Loucy (cell line): ENCODE measurements at regions not wholly inside any gene's neighbourhood (a gene's known extent, or its start where the extent isn't known, plus 50 kb on each side); places are given as distances from the start of the nearest gene placed in this dataset.

Source experiments
- H2AFZ ChIP-seq: fragments of 200-600 bp; sonication (generic); 2 replicates; pipeline ENCODE4 v1.6.0; 2016; ENCODE audit warnings: antibody characterized with exemption, mild to moderate bottlenecking, low read length, moderate library complexity
- H3F3A ChIP-seq: fragments of 200-600 bp; 2 replicates; pipeline ENCODE4 v1.6.0; 2016; ENCODE audit warnings: antibody characterized with exemption, low read depth, mild to moderate bottlenecking
- H3K27me3 ChIP-seq: fragments of 200-600 bp; sonication (generic); 2 replicates; pipeline ENCODE4 v1.6.1; 2014; ENCODE audit warnings: low read length, mild to moderate bottlenecking; ENCODE audit not compliant: insufficient read depth, poor library complexity, severe bottlenecking
- H3K36me3 ChIP-seq: fragments of 200-600 bp; sonication (generic); 2 replicates; pipeline ENCODE4 v1.6.1; 2016; ENCODE audit warnings: low read length; ENCODE audit not compliant: insufficient read depth
- H3K4me1 ChIP-seq: fragments of 200-600 bp; sonication (generic); 2 replicates; pipeline ENCODE4 v1.5.1; 2014; ENCODE audit warnings: low read length, mild to moderate bottlenecking; ENCODE audit not compliant: insufficient read depth, poor library complexity, severe bottlenecking
- H3K4me2 ChIP-seq: fragments of 200-600 bp; sonication (generic); 2 replicates; pipeline ENCODE4 v1.6.0; 2014; ENCODE audit warnings: antibody characterized with exemption, low read length, low read depth, mild to moderate bottlenecking; ENCODE audit not compliant: poor library complexity, severe bottlenecking
- H3K4me3 ChIP-seq: fragments of 200-600 bp; sonication (generic); 2 replicates; pipeline ENCODE4 v1.5.1; 2014; ENCODE audit warnings: low read length, mild to moderate bottlenecking, mixed read lengths; ENCODE audit not compliant: poor library complexity, severe bottlenecking
- H3K79me2 ChIP-seq: fragments of 200-600 bp; sonication (generic); 2 replicates; pipeline ENCODE4 v1.6.1; 2014; ENCODE audit warnings: low read length; ENCODE audit not compliant: insufficient read depth
- H3K9ac ChIP-seq: fragments of 200-600 bp; sonication (generic); 2 replicates; pipeline ENCODE4 v1.6.0; 2014; ENCODE audit warnings: mild to moderate bottlenecking, low read depth, low read length, moderate library complexity; ENCODE audit not compliant: poor library complexity, severe bottlenecking
- H3K9me2 ChIP-seq: fragments of 200-600 bp; sonication (generic); replicated peaks from 2 replicates; pipeline ENCODE4 v1.6.1; 2016; ENCODE audit warnings: low read depth, low read length, mixed read lengths
- H3K9me3 ChIP-seq: fragments of 200-600 bp; sonication (generic); 2 replicates; pipeline ENCODE4 v1.6.1; 2014; ENCODE audit warnings: mild to moderate bottlenecking, antibody characterized with exemption, low read length, low read depth; ENCODE audit not compliant: insufficient read depth
- H4K20me1 ChIP-seq: fragments of 200-600 bp; sonication (generic); 2 replicates; pipeline ENCODE4 v1.6.0; 2014; ENCODE audit warnings: antibody characterized with exemption, low read length, mild to moderate bottlenecking; ENCODE audit not compliant: insufficient read depth, poor library complexity, severe bottlenecking
- CTCF ChIP-seq: fragments of 200-600 bp; sonication (generic); conservative IDR thresholded peaks from 2 replicates; pipeline ENCODE4 v1.5.1; 2014; ENCODE audit warnings: mild to moderate bottlenecking, antibody characterized with exemption, low read length
- EZH2phosphoT487 ChIP-seq: fragments of 200-600 bp; IDR thresholded peaks from 2 replicates; pipeline ENCODE4 v1.6.1; 2018; ENCODE audit warnings: antibody characterized with exemption, mild to moderate bottlenecking, moderate library complexity, borderline replicate concordance

DNA sequence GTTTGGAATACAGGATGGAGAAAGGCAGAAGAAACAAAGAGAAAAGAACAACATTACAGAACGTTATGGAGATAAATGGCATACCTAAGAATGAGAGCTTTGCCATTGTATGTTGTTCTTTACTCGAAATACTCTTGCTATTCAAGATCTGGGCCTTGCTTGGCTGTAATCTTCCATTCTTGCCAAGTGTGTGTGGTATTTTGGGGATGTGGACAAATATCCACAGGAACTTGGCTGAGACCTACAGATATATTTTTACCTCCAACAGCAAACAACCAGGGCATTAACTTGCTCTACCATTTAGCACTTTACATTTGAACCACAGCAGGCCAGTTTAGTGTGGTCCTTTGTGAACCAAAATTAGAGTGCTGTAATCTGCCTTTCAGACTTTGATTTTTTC is 76.3 kb downstream of the DKK1 start:
- Histone ChIP-seq H4K20me1 (no peaks in the 10 kb centered on the region), H3F3A (no peaks in the 10 kb centered on the region), H3K27me3 (no peaks in the 10 kb centered on the region), H3K4me2 (no peak overlapping the region), H3K9me3 (no peaks in the 10 kb centered on the region), H3K4me3 (no peak overlapping the region), H2AFZ (no peak overlapping the region), H3K4me1 (no peaks in the 10 kb centered on the region), H3K79me2 (no peaks in the 10 kb centered on the region), H3K36me3 (no peaks in the 10 kb centered on the region), H3K9me2 (no peaks in the 10 kb centered on the region), H3K9ac (no peak overlapping the region)
- TF ChIP-seq EZH2phosphoT487: no peak
- TF ChIP-seq CTCF: no peak

- Histone ChIP-seq H3K27me3 (no peaks in the 10 kb centered on the region), H3K79me2 (no peaks in the 10 kb centered on the region), H3K9me2 (no peaks in the 10 kb centered on the region), H3F3A (no peaks in the 10 kb centered on the region), H3K4me2 (no peak overlapping the region), H3K4me3 (no peak overlapping the region), H3K9me3 (no peaks in the 10 kb centered on the region), H2AFZ (no peak overlapping the region), H3K9ac (no peak overlapping the region), H3K4me1 (no peaks in the 10 kb centered on the region), H4K20me1 (no peaks in the 10 kb centered on the region), H3K36me3 (no peaks in the 10 kb centered on the region)
- no peak for TF ChIP-seq EZH2phosphoT487
- no peak for TF ChIP-seq CTCF
These were observed 78.0 kb downstream of the DKK1 start for GRCh38 chr10:52391927-52392602.

DNA sequence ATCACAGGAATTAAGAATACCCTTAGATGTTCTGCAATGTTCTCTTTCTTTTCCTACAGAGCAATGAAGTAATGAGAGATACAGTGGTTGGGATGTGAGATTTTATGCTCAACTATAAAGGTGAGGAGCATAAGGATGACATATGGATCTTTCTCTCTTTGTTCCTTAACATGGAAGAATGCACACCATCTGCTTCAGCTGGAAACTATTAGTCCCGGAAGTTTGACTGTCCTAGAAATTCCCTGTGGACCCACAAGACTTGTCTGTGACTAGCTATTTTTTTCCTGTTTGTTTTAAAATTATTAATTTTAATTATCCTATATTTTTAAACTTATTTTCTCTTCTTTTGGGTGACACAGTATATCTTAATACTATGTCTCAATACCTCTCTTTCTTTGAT is 80.2 kb downstream of the DKK1 start:
- Histone ChIP-seq H3K79me2 (no peaks in the 10 kb centered on the region), H3K36me3 (no peaks in the 10 kb centered on the region), H3K27me3 (no peaks in the 10 kb centered on the region), H3K4me2 (no peak overlapping the region), H3K4me1 (no peaks in the 10 kb centered on the region), H2AFZ (no peak overlapping the region), H3K9me2 (no peaks in the 10 kb centered on the region), H3K9me3 (no peaks in the 10 kb centered on the region), H3F3A (no peaks in the 10 kb centered on the region), H3K9ac (no peak overlapping the region), H3K4me3 (no peak overlapping the region), H4K20me1 (no peaks in the 10 kb centered on the region)
- TF ChIP-seq EZH2phosphoT487 (no peak), CTCF (no peak)
